ENCODE measurements at regions not wholly inside any gene's neighbourhood (a gene's known extent, or its start where the extent isn't known, plus 50 kb on each side); places are given as distances from the start of the nearest gene placed in this dataset.

GRCh38 chr1:38559446-38560165 is 300.0 kb downstream of the RRAGC start:
- no peak overlapping the region for H3K4me3 ChIP-seq (ENCODE audit: low read depth, low read length)
- TF ChIP-seq CTCF (IDR thresholded peaks at IDR 0.05; ENCODE audit: control insufficient read depth, extremely low read depth, insufficient read depth) = no peak
- DNase-seq (ENCODE audit: low read depth) = no peak

GRCh38 chr1:38558500-38559445 is 300.8 kb downstream of the RRAGC start:
- no peak overlapping the region for H3K4me3 ChIP-seq (ENCODE audit: low read depth, low read length)
- no peak for DNase-seq (ENCODE audit: low read depth)
- TF ChIP-seq CTCF (IDR thresholded peaks at IDR 0.05; ENCODE audit: control insufficient read depth, extremely low read depth, insufficient read depth) = no peak

- DNase-seq (ENCODE audit: low read depth) = no peak
- no peak overlapping the region for H3K4me3 ChIP-seq (ENCODE audit: low read depth, low read length)
- no peak for TF ChIP-seq CTCF (IDR thresholded peaks at IDR 0.05; ENCODE audit: control insufficient read depth, extremely low read depth, insufficient read depth)
Observed at GRCh38 chr1:38558055-38558454, 301.5 kb downstream of the RRAGC start.

- no peak for DNase-seq (ENCODE audit: low read depth)
- no peak overlapping the region for H3K4me3 ChIP-seq (ENCODE audit: low read depth, low read length)
- TF ChIP-seq CTCF (IDR thresholded peaks at IDR 0.05; ENCODE audit: control insufficient read depth, extremely low read depth, insufficient read depth) = no peak
Observed at GRCh38 chr1:38555594-38555993, 304.0 kb downstream of the RRAGC start.

GRCh38 chr1:38555130-38555529 is 304.4 kb downstream of the RRAGC start:
- H3K4me3 ChIP-seq (ENCODE audit: low read depth, low read length) = no peak overlapping the region
- no peak for TF ChIP-seq CTCF (IDR thresholded peaks at IDR 0.05; ENCODE audit: control insufficient read depth, extremely low read depth, insufficient read depth)
- no peak for DNase-seq (ENCODE audit: low read depth)

- no peak overlapping the region for H3K4me3 ChIP-seq (ENCODE audit: low read depth, low read length)
- DNase-seq (ENCODE audit: low read depth) = no peak
- no peak for TF ChIP-seq CTCF (IDR thresholded peaks at IDR 0.05; ENCODE audit: control insufficient read depth, extremely low read depth, insufficient read depth)
Observed at GRCh38 chr1:38551318-38552307, 308.0 kb downstream of the RRAGC start.
